Putamen (tissue), 1 donor: ENCODE measurements at regions not wholly inside any gene's neighbourhood (a gene's known extent, or its start where the extent isn't known, plus 50 kb on each side); places are given as distances from the start of the nearest gene placed in this dataset.
"Not testable (repeated sequence)": the region's sequence is repeated elsewhere in the genome, so short reads cannot be mapped to it uniquely, and the experiment has no call there.

Experiments
- DNase-seq: peaks from one replicate; pipeline ENCODE4 v3.0.0-alpha.2; 2016; ENCODE audit warnings: low spot score

- no peak for DNase-seq
Measured at GRCh38 chr17:77341069-77341541, 200.3 kb downstream of the SEC14L1 start.

DNA sequence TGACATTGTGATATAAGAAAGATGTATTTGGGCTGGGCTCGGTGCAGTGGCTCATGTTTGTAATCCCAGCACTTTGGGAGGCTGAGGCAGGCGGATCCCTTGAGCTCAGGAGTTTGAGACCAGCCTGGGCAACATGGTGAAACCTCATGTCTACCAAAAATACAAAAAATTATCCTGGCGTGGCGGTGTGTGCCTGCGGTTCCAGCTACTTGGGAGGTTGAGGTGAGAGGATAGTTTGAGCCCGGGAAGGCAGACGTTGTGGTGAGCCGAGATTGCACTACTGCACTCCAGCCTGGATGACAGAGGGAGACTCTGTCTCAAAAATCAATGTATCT, 201.9 kb downstream of the SEC14L1 start:
- DNase-seq = not testable (repeated sequence)

- no peak for DNase-seq
Measured at GRCh38 chr17:77343031-77343800, 202.4 kb downstream of the SEC14L1 start.

- no peak for DNase-seq
Measured at GRCh38 chr17:77344038-77344437, 203.3 kb downstream of the SEC14L1 start.

- no peak for DNase-seq
Measured at GRCh38 chr17:77345260-77345910, 204.6 kb downstream of the SEC14L1 start.

DNA sequence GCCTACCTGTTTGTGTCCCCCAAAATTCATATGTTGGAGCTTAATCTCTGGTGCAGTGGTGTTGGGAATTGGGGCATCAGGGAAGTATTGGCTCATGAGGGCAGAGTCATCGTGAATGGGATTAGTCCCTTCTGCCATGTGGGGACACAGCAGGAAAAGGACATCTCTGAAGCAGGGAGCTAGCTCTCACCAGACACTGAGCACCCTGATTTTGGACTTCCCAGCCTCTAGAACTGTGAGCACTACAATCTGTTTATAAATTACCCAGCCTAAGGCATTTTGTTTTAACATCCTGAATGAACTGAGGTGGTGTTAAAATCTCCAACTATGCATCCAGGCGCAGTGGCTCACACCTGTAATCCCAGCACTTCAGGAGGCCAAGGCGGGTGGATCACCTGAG, 206.0 kb downstream of the SEC14L1 start:
- DNase-seq = no peak

- DNase-seq = no peak
Measured at GRCh38 chr17:77347544-77347943, 206.8 kb downstream of the SEC14L1 start.

GRCh38 chr17:77349976-77350830, 209.4 kb downstream of the SEC14L1 start:
- no peak for DNase-seq

GRCh38 chr17:77352441-77352840, 211.7 kb downstream of the SEC14L1 start:
- no peak for DNase-seq

- no peak for DNase-seq
Measured at GRCh38 chr17:77352996-77353395, 212.2 kb downstream of the SEC14L1 start.

- DNase-seq = no peak
Measured at GRCh38 chr17:77353684-77354419, 213.1 kb downstream of the SEC14L1 start.

GRCh38 chr17:77354420-77354669, 213.6 kb downstream of the SEC14L1 start:
- no peak for DNase-seq

GRCh38 chr17:77354670-77355455, 214.1 kb downstream of the SEC14L1 start:
- no peak for DNase-seq

- DNase-seq = no peak
Measured at GRCh38 chr17:77356109-77356689, 215.4 kb downstream of the SEC14L1 start.

DNA sequence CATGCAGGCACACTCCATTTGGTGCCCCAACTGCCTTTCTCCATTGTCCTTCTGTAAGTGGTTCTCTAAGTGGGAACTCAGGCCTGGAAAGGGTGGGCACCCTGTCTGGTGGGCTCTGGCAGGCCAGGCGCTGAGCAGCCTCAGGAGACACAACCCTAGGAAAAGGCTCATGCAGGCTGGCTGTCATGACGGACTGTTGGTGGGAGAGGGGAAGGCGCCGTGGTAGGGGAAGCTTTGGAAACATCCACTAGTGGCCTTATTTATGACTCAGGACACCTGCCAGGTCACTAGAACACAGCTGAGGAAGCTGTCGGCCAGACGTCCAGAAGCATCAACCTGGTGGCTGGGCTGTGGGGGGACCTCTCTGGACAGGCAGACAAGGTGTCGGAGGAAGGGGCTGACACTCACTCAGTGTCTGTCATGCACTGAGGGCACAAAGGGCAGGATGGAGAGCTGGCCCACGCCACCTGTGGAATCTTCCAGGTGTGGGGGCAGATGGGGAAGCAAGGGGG, 216.0 kb downstream of the SEC14L1 start:
- DNase-seq = no peak

GRCh38 chr17:77358801-77359200, 218.0 kb downstream of the SEC14L1 start:
- no peak for DNase-seq

- DNase-seq = no peak
Measured at GRCh38 chr17:77359236-77359635, 218.5 kb downstream of the SEC14L1 start.

DNA sequence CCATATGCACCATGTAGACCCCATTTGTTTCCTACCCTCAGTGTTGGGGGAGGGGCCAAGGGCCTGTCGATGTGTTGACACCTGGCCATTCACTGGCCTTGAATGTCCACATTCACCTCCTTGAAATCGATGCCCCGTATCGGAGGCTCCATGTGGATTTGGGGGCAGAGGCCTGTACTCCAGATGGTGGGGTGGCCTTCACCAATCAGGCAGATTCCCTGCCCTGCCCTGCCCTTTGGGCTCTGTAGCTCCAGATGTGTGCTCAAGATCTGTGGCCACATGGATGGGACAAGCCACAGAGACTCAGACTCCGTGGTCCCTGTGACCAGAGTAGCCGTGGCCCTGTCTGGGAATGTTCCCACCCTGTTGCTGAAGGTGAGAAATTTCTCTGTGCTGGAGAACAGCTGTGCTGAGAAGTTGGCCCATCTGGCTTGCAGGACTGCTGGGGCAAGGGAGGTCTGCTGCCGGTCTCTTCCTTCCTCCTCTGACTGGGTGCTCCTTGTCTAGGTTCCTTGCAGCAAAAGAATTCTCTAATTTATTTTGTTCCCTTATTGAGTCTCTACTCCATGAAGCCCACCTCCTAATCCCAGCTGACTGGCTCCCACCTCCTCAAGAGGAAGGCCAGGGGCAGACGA, 221.3 kb downstream of the SEC14L1 start:
- no peak for DNase-seq

DNA sequence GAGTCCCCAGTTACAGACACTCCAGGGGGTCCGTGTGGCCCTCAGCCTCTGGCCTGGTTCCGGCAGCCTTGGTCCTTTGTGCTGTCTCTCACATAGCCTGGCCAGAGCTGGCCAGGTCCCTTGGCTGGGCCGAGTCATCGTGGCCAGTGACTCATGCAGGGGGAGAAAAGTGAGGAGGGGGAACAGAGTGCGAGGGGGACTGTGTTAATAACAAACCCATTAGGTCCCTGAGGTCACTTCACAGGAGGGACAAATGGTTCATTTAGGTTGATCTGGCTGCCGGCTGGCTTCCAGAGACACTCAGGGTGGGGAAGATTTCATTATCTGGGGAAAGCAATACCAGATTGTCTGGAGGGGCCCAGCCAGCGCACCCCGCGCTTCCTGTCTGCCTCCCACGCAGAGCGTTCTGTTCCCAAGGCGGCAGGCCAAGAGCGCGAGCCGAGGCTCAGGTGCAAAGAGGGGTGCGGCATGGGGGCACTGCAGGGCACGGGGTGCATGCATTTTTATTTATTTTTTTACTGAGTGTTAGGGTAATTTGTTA, 223.1 kb downstream of the SEC14L1 start:
- DNase-seq = no peak

GRCh38 chr17:77364381-77364911, 223.7 kb downstream of the SEC14L1 start:
- DNase-seq = no peak
